Astrocyte of the hippocampus (primary cell): ENCODE measurements at regions not wholly inside any gene's neighbourhood (a gene's known extent, or its start where the extent isn't known, plus 50 kb on each side); places are given as distances from the start of the nearest gene placed in this dataset.
"Not testable (repeated sequence)": the region's sequence is repeated elsewhere in the genome, so short reads cannot be mapped to it uniquely, and the experiment has no call there.

Experiments used
- DNase-seq: peaks from one replicate; pipeline ENCODE4 v3.0.0; 2011; ENCODE audit warnings: low read depth, low spot score

GRCh38 chr1:234902774-234903547, 225.7 kb downstream of the TOMM20 start:
- no peak for DNase-seq

- DNase-seq = no peak
Measured at GRCh38 chr1:234901491-234902049, 227.1 kb downstream of the TOMM20 start.

- no peak for DNase-seq
Measured at GRCh38 chr1:234900595-234900994, 228.0 kb downstream of the TOMM20 start.

- DNase-seq = no peak
Measured at GRCh38 chr1:234899730-234900072, 228.9 kb downstream of the TOMM20 start.

GRCh38 chr1:234899041-234899729, 229.5 kb downstream of the TOMM20 start:
- peak; percentile 28 for DNase-seq

- no peak for DNase-seq
Measured at GRCh38 chr1:234898455-234899033, 230.1 kb downstream of the TOMM20 start.

- DNase-seq = no peak
Measured at GRCh38 chr1:234897754-234898454, 230.7 kb downstream of the TOMM20 start.

GRCh38 chr1:234897390-234897749, 231.3 kb downstream of the TOMM20 start:
- peak; percentile 46 for DNase-seq

- DNase-seq = peak; percentile 78
Measured at GRCh38 chr1:234896477-234897389, 231.9 kb downstream of the TOMM20 start.

- DNase-seq = peak; percentile 62
Measured at GRCh38 chr1:234893725-234894630, 234.7 kb downstream of the TOMM20 start.

- no peak for DNase-seq
Measured at GRCh38 chr1:234893359-234893724, 235.3 kb downstream of the TOMM20 start.

GRCh38 chr1:234892642-234893041, 236.0 kb downstream of the TOMM20 start:
- no peak for DNase-seq

GRCh38 chr1:234891427-234891826, 237.2 kb downstream of the TOMM20 start:
- no peak for DNase-seq

GRCh38 chr1:234889643-234890042, 239.0 kb downstream of the TOMM20 start:
- DNase-seq = no peak

GRCh38 chr1:234888247-234888646, 240.4 kb downstream of the TOMM20 start:
- DNase-seq = not testable (repeated sequence)

GRCh38 chr1:234887016-234887900, 241.4 kb downstream of the TOMM20 start:
- no peak for DNase-seq

GRCh38 chr1:234886081-234886984, 242.3 kb downstream of the TOMM20 start:
- no peak for DNase-seq

- no peak for DNase-seq
Measured at GRCh38 chr1:234885601-234886000, 243.0 kb downstream of the TOMM20 start.
